ENCODE measurements at regions not wholly inside any gene's neighbourhood (a gene's known extent, or its start where the extent isn't known, plus 50 kb on each side); places are given as distances from the start of the nearest gene placed in this dataset.

DNA sequence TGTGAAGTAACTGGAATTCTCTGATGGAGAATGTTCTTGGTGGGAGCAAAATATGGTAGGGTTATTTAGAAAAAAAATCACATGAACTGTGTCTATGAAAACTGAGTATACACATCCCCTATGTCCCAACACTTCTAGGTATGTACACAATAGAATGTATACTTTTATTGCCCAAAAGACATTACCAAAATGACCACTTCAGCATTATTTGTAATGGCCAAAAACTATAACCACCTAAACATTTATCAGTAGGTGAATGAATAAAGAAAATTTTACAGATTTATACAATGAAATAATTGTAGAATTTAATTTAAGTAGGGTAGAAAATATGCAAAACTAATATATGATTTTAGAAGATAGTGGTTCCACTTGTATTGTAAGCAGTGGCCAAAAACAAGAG lies 462.8 kb downstream of the KCNJ3 start:
- H3K9me3 ChIP-seq (ENCODE audit: control insufficient read depth, low read depth, low read length), result no peaks in the 10 kb centered on the region
- no peak for DNase-seq

More for the DNA sequence above, 462.8 kb downstream of the KCNJ3 start:
- Histone ChIP-seq H2BK5ac (ENCODE audit: insufficient read length, low read length) (no peak overlapping the region), H3K18ac (ENCODE audit: insufficient read length, low read depth, low read length) (no peak overlapping the region), H2BK20ac (ENCODE audit: low read depth, low read length, poor library complexity, severe bottlenecking) (no peak overlapping the region), H3K4me2 (ENCODE audit: insufficient read depth, insufficient read length, low read length) (no peak overlapping the region), H2BK15ac (ENCODE audit: low read depth, low read length) (no peak overlapping the region), H3T11ph (ENCODE audit: low read length) (no peak overlapping the region), H4K5ac (ENCODE audit: insufficient read length, low read depth, low read length) (no peak overlapping the region), H3K23ac (ENCODE audit: insufficient read length, low read depth, low read length) (no peak overlapping the region), H3K79me1 (ENCODE audit: insufficient read depth, low read depth, low read length, poor library complexity, severe bottlenecking) (no peaks in the 10 kb centered on the region), H2BK12ac (ENCODE audit: insufficient read length, low read depth, low read length) (no peak overlapping the region), H3K27me3 (ENCODE audit: insufficient read depth, low read length) (no peaks in the 10 kb centered on the region), H3K4me1 (ENCODE audit: insufficient read depth, low read length) (no peaks in the 10 kb centered on the region), H4K91ac (ENCODE audit: insufficient read length, low read depth, low read length) (no peak overlapping the region), H2AFZ (ENCODE audit: low read length) (no peak overlapping the region), H4K20me1 (ENCODE audit: control insufficient read depth, insufficient read depth, insufficient read length) (no peaks in the 10 kb centered on the region), H4K8ac (replicated peaks; ENCODE audit: insufficient read length, low read depth, low read length) (no peak overlapping the region), H3K14ac (ENCODE audit: insufficient read depth, low read length) (no peak overlapping the region), H3K27ac (ENCODE audit: insufficient read length, low read depth, low read length) (no peak overlapping the region), H2AK5ac (ENCODE audit: insufficient read length, low read length) (no peak overlapping the region), H3K4ac (ENCODE audit: low read depth, low read length) (no peak overlapping the region), H3K79me2 (ENCODE audit: insufficient read depth, low read length) (no peaks in the 10 kb centered on the region), H3K23me2 (ENCODE audit: insufficient read length, low read depth, low read length, poor library complexity, severe bottlenecking) (no peaks in the 10 kb centered on the region), H3K9ac (ENCODE audit: extremely low read depth, insufficient read length, low read length) (no peak overlapping the region), H2BK120ac (ENCODE audit: low read depth, low read length, poor library complexity, severe bottlenecking) (no peak overlapping the region), H3K56ac (ENCODE audit: insufficient read length, low read depth, low read length) (no peak overlapping the region)
- H3K4me1 Mint-ChIP-seq, result no peaks in the 10 kb centered on the region
- H3K27ac Mint-ChIP-seq, result no peak overlapping the region
- TF ChIP-seq, protein P1, sequence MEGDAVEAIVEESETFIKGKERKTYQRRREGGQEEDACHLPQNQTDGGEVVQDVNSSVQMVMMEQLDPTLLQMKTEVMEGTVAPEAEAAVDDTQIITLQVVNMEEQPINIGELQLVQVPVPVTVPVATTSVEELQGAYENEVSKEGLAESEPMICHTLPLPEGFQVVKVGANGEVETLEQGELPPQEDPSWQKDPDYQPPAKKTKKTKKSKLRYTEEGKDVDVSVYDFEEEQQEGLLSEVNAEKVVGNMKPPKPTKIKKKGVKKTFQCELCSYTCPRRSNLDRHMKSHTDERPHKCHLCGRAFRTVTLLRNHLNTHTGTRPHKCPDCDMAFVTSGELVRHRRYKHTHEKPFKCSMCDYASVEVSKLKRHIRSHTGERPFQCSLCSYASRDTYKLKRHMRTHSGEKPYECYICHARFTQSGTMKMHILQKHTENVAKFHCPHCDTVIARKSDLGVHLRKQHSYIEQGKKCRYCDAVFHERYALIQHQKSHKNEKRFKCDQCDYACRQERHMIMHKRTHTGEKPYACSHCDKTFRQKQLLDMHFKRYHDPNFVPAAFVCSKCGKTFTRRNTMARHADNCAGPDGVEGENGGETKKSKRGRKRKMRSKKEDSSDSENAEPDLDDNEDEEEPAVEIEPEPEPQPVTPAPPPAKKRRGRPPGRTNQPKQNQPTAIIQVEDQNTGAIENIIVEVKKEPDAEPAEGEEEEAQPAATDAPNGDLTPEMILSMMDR (conservative IDR thresholded peaks at IDR 0.05), result no peak
- no peak overlapping the region for H3K4me3 Mint-ChIP-seq
- no peaks in the 10 kb centered on the region for H3K27me3 Mint-ChIP-seq (ENCODE audit: low read depth)
- peaks cover 0 to 4% of the 10 kb centered on the region in 2 experiments; a peak in 1 of 5 replicates for H3K9me3 Mint-ChIP-seq
- no peaks in the 10 kb centered on the region for H3K36me3 Mint-ChIP-seq (ENCODE audit: insufficient read depth in 1 of 3, low read depth in 3 of 3)

Measured in H9 (cell line).